GM19238 (cell line): ENCODE measurements at regions not wholly inside any gene's neighbourhood (a gene's known extent, or its start where the extent isn't known, plus 50 kb on each side); places are given as distances from the start of the nearest gene placed in this dataset.
"Not testable (repeated sequence)": the region's sequence is repeated elsewhere in the genome, so short reads cannot be mapped to it uniquely, and the experiment has no call there.

Experiments used
- DNase-seq: peaks from one replicate; pipeline ENCODE4 v3.0.0; 2011; ENCODE audit warnings: low spot score; ENCODE audit not compliant: insufficient read length

GRCh38 chr5:8557728-8558127 lies 688.8 kb downstream of the MTRR start:
- DNase-seq: no peak

DNA sequence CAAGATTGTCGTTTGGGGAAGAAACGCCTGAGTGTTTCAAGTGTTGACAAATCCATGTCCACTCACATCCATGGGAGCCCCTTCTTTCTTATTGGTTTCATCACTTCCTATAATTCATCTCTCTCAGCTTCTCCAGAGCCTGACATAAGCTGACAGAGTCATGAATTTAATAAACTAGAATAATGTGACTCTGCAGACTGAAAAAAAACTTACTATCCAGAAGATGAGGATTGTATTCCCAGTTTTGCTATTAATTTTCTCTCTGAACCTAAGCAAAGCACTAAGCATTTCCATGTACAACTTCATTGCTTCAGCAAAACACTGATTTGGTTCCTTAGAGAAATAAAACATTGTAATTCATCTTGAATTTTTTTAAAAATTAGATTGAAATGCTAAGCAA lies 691.8 kb downstream of the MTRR start:
- DNase-seq: no peak

DNA sequence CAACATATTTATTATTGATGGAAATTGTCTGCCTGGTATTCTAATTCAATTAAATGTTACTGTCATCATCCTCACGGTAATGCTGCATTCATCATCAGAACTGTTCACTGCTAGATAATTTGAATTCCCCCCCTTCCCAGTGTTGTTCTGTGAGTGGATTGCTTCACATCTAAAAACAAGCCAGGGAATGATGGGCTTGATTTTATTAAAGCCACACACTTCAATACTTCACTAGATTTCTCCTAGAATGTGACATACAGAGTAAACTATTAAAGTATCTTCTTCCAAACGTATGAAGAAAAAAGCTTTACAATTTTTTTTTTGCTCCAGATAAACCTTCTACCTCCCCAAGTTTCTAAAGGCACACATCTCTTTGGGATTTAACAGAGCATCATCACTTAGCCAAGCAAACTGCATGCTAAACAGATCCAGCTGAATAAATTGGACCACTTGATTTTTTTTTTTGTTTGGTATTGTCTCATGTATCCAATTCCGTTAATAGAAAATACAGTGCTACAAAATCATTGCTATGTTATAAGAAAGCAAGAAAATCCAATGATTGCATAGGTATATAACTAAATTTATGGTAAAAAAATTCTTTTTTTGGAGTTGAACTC lies 692.4 kb downstream of the MTRR start:
- no peak for DNase-seq

- DNase-seq: no peak
Observed at GRCh38 chr5:8561854-8562253, 692.9 kb downstream of the MTRR start.

- not testable (repeated sequence) for DNase-seq
Observed at GRCh38 chr5:8563540-8563939, 694.6 kb downstream of the MTRR start.

DNA sequence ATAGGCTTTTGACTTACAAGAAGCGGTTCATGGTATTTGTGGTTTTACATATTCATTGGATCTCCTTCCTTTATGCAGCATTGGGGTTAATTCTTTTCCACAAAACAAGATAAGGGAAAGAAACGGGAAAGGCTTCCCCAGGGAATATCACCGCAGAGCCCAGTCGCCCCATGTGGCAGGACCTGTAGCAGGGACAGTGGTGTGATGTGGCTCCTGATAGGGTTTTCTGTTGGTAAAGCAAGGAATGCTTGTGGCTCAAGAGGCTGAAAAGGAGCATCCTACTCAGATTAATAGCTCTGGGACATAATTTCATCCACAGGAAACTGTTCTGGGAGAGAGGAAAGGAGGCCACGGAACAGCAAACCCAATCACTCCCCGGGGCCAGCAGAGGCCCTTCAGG lies 699.9 kb downstream of the MTRR start:
- DNase-seq: no peak

DNA sequence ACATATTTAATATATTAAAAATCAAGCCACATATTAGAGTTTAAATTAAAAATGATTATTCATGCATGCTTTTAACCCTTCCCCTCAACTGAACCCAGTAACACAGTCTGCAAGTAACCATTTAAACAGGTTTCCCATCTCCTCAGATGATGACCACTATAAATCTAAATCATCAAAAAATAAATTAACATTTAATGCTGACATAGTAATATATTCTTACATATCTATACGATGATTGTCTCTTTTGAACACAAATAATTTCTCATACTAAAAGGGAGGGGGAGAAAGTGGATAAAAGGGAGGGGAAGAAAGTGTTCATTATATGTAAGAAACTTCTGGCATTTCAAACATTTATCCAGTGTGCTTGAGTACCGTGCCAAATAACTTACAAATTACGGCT lies 701.6 kb downstream of the MTRR start:
- DNase-seq: no peak

DNA sequence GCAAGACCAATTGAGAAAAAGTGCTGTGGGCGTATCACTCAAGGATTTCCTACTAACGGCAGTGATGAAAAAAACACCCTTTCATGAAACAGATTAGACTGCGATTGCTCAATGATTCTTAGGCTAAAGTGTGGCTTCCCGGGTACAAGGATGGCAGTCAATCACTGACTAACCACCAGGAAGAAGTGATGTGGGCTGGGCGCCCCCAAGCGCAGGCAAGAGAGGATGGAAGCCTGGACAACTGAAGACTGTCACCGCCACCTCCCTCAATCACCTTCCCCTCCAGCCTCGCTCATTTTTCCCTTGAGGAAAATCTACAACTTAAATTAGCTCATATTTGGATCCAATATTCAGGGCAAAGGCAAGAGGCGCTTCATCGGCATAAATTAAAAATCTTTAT lies 707.2 kb downstream of the MTRR start:
- DNase-seq: no peak

- no peak for DNase-seq
Observed at GRCh38 chr5:8577792-8578191, 708.8 kb downstream of the MTRR start.

DNA sequence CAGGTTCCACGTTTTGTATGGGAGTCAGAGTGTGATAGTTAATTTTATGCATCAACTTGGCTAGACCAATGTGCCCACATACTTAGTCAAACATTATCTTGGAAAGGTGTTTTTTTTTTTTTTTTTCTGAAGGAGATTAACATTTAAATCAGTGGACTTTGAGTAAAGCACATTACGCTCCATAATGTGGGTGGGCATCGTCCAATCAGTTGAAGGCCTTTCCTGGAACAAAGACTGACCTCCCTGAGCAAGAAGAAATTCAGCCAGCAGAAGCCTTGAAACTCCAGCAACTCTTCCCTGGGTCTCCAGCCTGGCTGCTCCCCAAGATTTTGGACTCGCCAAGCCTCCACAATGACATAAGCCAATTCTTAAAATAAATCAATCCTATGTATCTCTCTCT lies 711.4 kb downstream of the MTRR start:
- DNase-seq: no peak

DNA sequence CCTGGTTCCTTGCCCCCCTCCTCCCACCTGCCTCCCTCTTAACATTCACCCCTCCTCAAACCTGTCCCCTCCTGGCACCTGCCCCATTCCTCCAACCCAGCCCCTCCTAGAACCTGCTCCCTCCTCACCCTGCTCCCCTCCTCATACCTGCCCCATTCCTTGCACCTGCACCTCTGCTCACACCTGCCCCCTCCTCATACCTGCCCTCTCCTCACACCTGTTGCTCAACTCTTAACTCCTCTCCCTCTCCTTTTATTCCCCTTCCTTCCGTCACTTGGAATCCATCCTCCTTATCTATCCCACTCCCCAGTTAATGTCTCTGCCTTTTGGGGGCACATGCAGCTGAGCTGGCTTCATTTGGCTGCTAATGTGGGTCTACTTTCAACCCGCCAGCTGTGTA lies 712.1 kb downstream of the MTRR start:
- no peak for DNase-seq

DNA sequence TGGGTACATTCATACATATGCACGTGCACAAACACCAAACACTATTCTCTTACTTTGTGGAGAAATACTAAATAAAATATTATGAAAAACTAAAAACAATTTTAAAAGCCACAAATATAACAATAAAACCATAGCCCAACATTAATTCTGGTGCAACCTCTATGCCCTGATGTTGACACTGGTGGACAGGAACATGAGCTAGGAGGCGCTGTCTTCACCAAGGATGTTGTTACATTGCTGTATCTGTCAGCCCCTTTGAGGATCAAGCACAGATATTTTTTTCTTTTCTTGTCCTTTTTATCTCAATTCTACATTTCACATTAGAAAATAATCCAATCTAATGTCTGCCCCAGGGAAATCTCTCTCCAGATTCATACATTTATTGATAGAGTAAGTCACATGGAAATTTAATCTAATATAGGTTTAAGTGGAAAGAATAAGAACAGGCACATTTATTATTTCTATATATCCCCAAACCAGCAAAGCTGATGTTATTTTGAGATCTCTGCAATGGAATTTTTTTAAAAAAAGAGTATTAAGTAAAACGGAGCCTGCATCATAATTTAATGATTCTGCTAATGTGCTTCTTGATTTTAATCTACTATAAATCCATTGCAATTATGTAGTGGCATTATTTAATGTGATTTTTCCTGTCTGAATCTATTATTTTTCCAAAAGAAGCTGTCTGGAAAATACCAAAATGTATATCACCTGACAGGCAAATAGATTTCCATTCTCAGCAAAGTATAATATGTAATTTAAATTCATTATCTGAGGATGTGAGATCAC lies 716.5 kb downstream of the MTRR start:
- DNase-seq: no peak

DNA sequence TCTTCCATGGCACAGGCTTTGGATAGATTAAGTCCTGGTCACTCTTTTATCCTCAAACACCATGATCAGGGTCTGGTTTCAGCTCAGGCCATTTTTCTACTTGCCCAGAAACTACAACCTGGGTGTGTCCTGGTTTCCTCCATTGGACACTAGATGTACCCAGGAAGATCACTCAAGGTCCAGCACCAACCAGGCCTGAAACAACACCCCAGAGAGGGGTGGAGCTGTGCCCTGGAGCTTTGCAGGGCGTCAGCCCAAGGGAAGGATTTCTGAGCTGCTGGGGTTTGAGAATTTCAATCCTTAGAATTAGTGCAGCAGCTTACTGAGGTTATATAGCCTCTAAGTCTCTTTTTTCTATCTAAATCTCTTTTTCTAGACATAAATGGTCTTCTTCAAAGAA lies 722.0 kb downstream of the MTRR start:
- DNase-seq: no peak

- no peak for DNase-seq
Observed at GRCh38 chr5:8598356-8598755, 729.4 kb downstream of the MTRR start.

DNA sequence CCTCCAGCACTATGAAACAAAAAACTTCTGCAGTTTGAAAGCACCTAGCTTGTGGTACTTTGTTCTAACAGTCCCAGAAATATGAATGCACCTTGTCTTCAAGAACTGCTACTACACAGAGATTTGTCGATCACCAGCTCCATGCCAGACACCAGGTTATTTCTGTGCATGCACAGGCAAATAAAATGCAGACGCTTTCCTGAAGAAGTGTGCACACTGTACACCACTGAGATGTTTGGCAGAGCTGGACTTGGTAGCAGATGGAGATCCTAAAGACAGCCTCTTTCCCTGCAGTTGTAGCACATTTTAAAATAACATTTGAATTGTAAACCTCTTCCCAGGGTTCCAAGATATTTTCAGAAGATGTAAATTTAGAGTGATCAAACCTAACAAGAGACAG lies 730.0 kb downstream of the MTRR start:
- DNase-seq: no peak

- no peak for DNase-seq
Observed at GRCh38 chr5:8600843-8601242, 731.9 kb downstream of the MTRR start.

DNA sequence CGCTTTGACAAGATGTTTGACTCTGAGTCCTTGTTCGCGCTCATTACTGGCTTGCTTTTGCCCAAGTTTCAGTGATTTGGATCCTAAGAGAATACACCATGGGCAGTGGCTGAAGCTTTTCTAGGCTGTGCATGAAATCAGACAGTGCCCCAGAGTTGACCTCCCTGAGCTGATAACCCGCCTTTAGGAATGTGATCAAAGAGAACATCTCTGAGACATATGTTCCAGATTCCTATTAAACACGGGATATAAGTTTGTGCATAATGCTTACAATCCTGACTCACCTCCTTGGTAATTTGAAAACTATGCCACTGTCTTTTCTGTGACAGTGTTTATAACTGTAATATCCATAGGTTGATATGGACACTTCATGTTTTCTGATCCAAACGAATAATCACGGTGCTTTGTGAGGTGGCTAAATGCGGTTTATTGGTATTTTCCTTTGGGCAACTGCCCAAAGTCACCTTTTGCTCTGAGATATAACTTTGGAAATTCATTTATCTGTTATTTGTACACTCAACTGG lies 732.9 kb downstream of the MTRR start:
- no peak for DNase-seq

DNA sequence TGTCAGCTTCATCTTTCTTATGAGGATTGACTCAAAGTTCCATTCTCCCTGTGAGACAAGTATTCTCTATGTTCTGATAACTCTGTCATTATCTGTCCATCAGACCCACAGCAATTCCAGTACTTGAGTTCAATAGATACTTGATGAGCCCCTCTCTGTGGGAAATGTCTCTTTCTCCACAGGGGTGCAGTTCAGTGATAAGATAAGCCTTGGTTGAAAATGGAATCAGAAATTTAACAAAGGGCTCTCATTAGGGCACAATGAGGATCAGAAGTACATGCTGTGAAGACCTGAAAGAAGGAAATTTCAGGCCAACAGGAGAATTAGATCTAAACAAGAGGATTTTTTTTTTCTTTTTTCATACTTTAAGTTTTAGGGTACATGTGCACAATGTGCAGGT lies 737.3 kb downstream of the MTRR start:
- DNase-seq: no peak

GRCh38 chr5:8611067-8611466 lies 742.1 kb downstream of the MTRR start:
- DNase-seq: no peak

DNA sequence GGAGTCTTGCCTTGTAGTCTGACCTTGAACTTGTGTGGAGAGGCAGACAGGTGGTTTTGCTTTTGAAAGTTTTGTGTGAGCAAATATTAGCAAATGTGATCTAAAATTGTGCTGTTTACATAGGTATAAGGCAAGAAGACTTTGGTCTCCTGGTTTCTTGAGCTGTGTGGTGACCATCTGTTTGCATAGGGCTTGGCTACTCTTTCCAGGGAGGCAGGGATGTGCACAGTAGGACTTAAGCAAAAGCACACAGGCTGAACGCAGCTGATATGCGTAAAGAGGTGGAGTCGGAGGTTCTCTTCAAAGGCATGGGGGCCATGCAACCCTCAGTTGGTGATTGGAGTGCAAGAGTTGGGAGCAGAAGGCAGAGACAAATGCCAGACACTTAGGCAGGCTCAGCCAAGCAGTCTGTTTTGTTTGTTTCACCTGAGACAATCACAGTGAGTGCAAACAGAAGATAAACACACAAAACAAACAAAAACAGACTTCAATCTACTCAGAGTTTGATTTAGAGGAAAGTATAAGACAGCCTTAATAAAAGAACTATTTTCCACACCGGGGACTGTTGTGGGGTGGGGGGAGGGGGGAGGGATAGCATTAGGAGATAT lies 744.2 kb downstream of the MTRR start:
- no peak for DNase-seq

GRCh38 chr5:8615142-8615858 lies 746.4 kb downstream of the MTRR start:
- DNase-seq: no peak

DNA sequence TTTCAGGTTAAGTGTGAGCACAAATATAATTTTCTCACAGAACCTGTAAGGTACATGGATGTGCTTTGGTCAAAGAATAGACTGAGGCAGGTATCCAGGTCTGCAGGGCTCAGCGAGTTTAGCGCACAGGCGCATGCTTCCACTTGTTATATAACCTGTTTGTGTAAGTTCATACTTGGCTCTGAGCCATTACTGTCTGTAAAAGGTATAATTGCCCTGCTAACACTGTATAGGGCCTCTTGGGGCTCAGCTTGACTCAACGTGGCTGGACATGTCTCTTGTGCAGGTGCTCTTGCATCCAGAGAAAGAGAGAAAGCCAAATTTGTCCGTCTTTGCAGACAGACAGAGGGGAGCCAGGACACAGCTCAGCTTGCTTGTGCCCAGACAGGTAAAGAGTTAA lies 759.6 kb downstream of the MTRR start:
- no peak for DNase-seq
